Immature natural killer cell (primary cell): ENCODE measurements at regions not wholly inside any gene's neighbourhood (a gene's known extent, or its start where the extent isn't known, plus 50 kb on each side); places are given as distances from the start of the nearest gene placed in this dataset.

Experiments used
- DNase-seq, 3 donors: peaks; one replicate each; pipeline ENCODE4 v3.0.0; 2022; ENCODE audit warnings: mixed read lengths in 1 of 3
- H3K27ac Mint-ChIP-seq, 6 donors: one replicate each; pipeline ENCODE4 v1.8.0; 2020; ENCODE audit warnings: mixed read lengths in 6 of 6, mild to moderate bottlenecking in 5 of 6, inconsistent platforms in 4 of 6, moderate library complexity in 3 of 6
- H3K27me3 Mint-ChIP-seq, 3 donors: one replicate each; pipeline ENCODE4 v1.8.0; 2020 to 2021; ENCODE audit warnings: low read depth in 3 of 3, mild to moderate bottlenecking in 3 of 3, mixed read lengths in 3 of 3, moderate library complexity in 3 of 3, inconsistent platforms in 1 of 3
- H3K36me3 Mint-ChIP-seq, 3 donors: one replicate each; pipeline ENCODE4 v1.8.0; 2020; ENCODE audit warnings: mixed read lengths in 3 of 3, inconsistent platforms in 2 of 3, mild to moderate bottlenecking in 2 of 3
- H3K4me1 Mint-ChIP-seq, 2 donors: one replicate each; pipeline ENCODE4 v1.8.0; 2020; ENCODE audit warnings: inconsistent platforms in 2 of 2, mild to moderate bottlenecking in 2 of 2, mixed read lengths in 2 of 2, moderate library complexity in 1 of 2
- H3K4me3 Mint-ChIP-seq, 5 donors: one replicate each; pipeline ENCODE4 v1.8.0; 2020; ENCODE audit warnings: mild to moderate bottlenecking in 5 of 5, mixed read lengths in 5 of 5, inconsistent platforms in 3 of 5, moderate library complexity in 3 of 5
- H3K9me3 Mint-ChIP-seq, 6 donors: one replicate each; pipeline ENCODE4 v1.8.0; 2020; ENCODE audit warnings: mild to moderate bottlenecking in 6 of 6, mixed read lengths in 6 of 6, inconsistent platforms in 4 of 6, moderate library complexity in 3 of 6

GRCh38 chr2:75276093-75277029 lies 77.0 kb upstream of the TACR1 start:
- peaks cover 7 to 30% (median 10%) of the 10 kb centered on the region in 6 donors for H3K9me3 Mint-ChIP-seq
- H3K36me3 Mint-ChIP-seq, result no peaks in the 10 kb centered on the region
- H3K27ac Mint-ChIP-seq, result no peak overlapping the region

GRCh38 chr2:75274936-75275335 lies 75.6 kb upstream of the TACR1 start:
- Mint-ChIP-seq H3K27me3 (peaks cover 2 to 3% (median 3%) of the 10 kb centered on the region in 3 donors), H3K9me3 (peaks cover 9 to 30% (median 15%) of the 10 kb centered on the region in 6 donors), H3K4me1 (no peaks in the 10 kb centered on the region), H3K4me3 (no peak overlapping the region), H3K27ac (no peak overlapping the region), H3K36me3 (no peaks in the 10 kb centered on the region)
- DNase-seq, result no peak

More at GRCh38 chr2:75276093-75277029, 77.0 kb upstream of the TACR1 start:
- H3K4me3 Mint-ChIP-seq, result no peak overlapping the region
- H3K4me1 Mint-ChIP-seq, result no peaks in the 10 kb centered on the region
- no peak for DNase-seq
- peaks cover 1 to 3% (median 2%) of the 10 kb centered on the region in 3 donors for H3K27me3 Mint-ChIP-seq

GRCh38 chr2:75268112-75268511 lies 68.8 kb upstream of the TACR1 start:
- no peaks in the 10 kb centered on the region for H3K4me1 Mint-ChIP-seq
- no peak for DNase-seq
- H3K27me3 Mint-ChIP-seq, result peaks cover 0 to 2% (median 2%) of the 10 kb centered on the region in 3 donors
- no peaks in the 10 kb centered on the region for H3K36me3 Mint-ChIP-seq
- H3K4me3 Mint-ChIP-seq, result no peak overlapping the region
- no peak overlapping the region for H3K27ac Mint-ChIP-seq
- peaks cover 3 to 21% (median 8%) of the 10 kb centered on the region in 6 donors for H3K9me3 Mint-ChIP-seq

- H3K27ac Mint-ChIP-seq, result no peak overlapping the region
- no peak for DNase-seq
- H3K27me3 Mint-ChIP-seq, result peaks cover 0 to 2% (median 0%) of the 10 kb centered on the region in 3 donors
- H3K4me1 Mint-ChIP-seq, result no peaks in the 10 kb centered on the region
- H3K9me3 Mint-ChIP-seq, result peaks cover 7 to 43% (median 14%) of the 10 kb centered on the region in 6 donors
- H3K4me3 Mint-ChIP-seq, result no peak overlapping the region
- H3K36me3 Mint-ChIP-seq, result no peaks in the 10 kb centered on the region
These were observed 62.6 kb upstream of the TACR1 start for GRCh38 chr2:75261923-75262322.

- H3K27me3 Mint-ChIP-seq, result peaks cover 0 to 2% (median 0%) of the 10 kb centered on the region in 3 donors
These were observed 61.6 kb upstream of the TACR1 start for GRCh38 chr2:75260946-75261345.

GRCh38 chr2:75258620-75259019 lies 59.3 kb upstream of the TACR1 start:
- DNase-seq, result no peak
- H3K36me3 Mint-ChIP-seq, result no peaks in the 10 kb centered on the region
- no peak overlapping the region for H3K4me3 Mint-ChIP-seq
- H3K27me3 Mint-ChIP-seq, result no peaks in the 10 kb centered on the region
- H3K4me1 Mint-ChIP-seq, result no peaks in the 10 kb centered on the region
- H3K27ac Mint-ChIP-seq, result no peak overlapping the region
- peaks cover 7 to 41% (median 14%) of the 10 kb centered on the region in 6 donors for H3K9me3 Mint-ChIP-seq

More at GRCh38 chr2:75260946-75261345, 61.6 kb upstream of the TACR1 start:
- Mint-ChIP-seq H3K4me1 (no peaks in the 10 kb centered on the region), H3K27ac (no peak overlapping the region), H3K9me3 (peaks cover 7 to 49% (median 14%) of the 10 kb centered on the region in 6 donors), H3K36me3 (no peaks in the 10 kb centered on the region), H3K4me3 (no peak overlapping the region)
- no peak for DNase-seq

GRCh38 chr2:75256485-75256884 lies 57.2 kb upstream of the TACR1 start:
- Mint-ChIP-seq H3K27ac (no peak overlapping the region), H3K27me3 (no peaks in the 10 kb centered on the region), H3K9me3 (peaks cover 5 to 32% (median 11%) of the 10 kb centered on the region in 6 donors), H3K4me1 (no peaks in the 10 kb centered on the region), H3K36me3 (no peaks in the 10 kb centered on the region), H3K4me3 (no peak overlapping the region)
- no peak for DNase-seq

- Mint-ChIP-seq H3K9me3 (peaks cover 1 to 22% (median 6%) of the 10 kb centered on the region in 6 donors), H3K36me3 (no peaks in the 10 kb centered on the region), H3K4me1 (no peaks in the 10 kb centered on the region), H3K4me3 (no peak overlapping the region), H3K27ac (no peak overlapping the region), H3K27me3 (no peaks in the 10 kb centered on the region)
- no peak for DNase-seq
These were observed 54.2 kb upstream of the TACR1 start for GRCh38 chr2:75253526-75253925.

- Mint-ChIP-seq H3K9me3 (peaks cover 0 to 17% (median 4%) of the 10 kb centered on the region in 6 donors), H3K4me3 (no peak overlapping the region), H3K27ac (no peak overlapping the region), H3K4me1 (no peaks in the 10 kb centered on the region), H3K36me3 (no peaks in the 10 kb centered on the region), H3K27me3 (no peaks in the 10 kb centered on the region)
- no peak for DNase-seq
These were observed 52.6 kb upstream of the TACR1 start for GRCh38 chr2:75251896-75252295.
